Osteoblast (primary cell): ENCODE measurements at regions not wholly inside any gene's neighbourhood (a gene's known extent, or its start where the extent isn't known, plus 50 kb on each side); places are given as distances from the start of the nearest gene placed in this dataset.
A peak's percentile ranks its signal among the peaks of the same experiment; 100 is the strongest.
"Not testable (repeated sequence)": the region's sequence is repeated elsewhere in the genome, so short reads cannot be mapped to it uniquely, and the experiment has no call there.

Experiments used
- DNase-seq: peaks from one replicate; pipeline ENCODE4 v3.0.0; 2011; ENCODE audit warnings: low spot score, mixed read lengths; ENCODE audit not compliant: insufficient read length; ENCODE audit errors: missing footprints
- H2AFZ ChIP-seq: 2 replicates; pipeline ENCODE4 v1.6.0; 2011; ENCODE audit warnings: mild to moderate bottlenecking, low read length
- H3K27ac ChIP-seq: 2 replicates; pipeline ENCODE4 v1.5.1; 2011; ENCODE audit warnings: mild to moderate bottlenecking, low read depth, low read length, moderate library complexity
- H3K27me3 ChIP-seq: 2 replicates; pipeline ENCODE4 v1.6.0; 2012; ENCODE audit warnings: mild to moderate bottlenecking, control low read depth, inconsistent platforms, low read length, moderate library complexity; ENCODE audit not compliant: insufficient read depth
- H3K36me3 ChIP-seq: 2 replicates; pipeline ENCODE4 v1.5.1; 2011; ENCODE audit warnings: mild to moderate bottlenecking, low read length, control low read depth, moderate library complexity; ENCODE audit not compliant: insufficient read depth
- H3K4me1 ChIP-seq: 2 replicates; pipeline ENCODE4 v1.5.1; 2011; ENCODE audit warnings: mild to moderate bottlenecking, low read length, control low read depth, moderate library complexity; ENCODE audit not compliant: insufficient read depth
- H3K4me2 ChIP-seq: 2 replicates; pipeline ENCODE4 v1.6.0; 2011; ENCODE audit warnings: mild to moderate bottlenecking, low read length; ENCODE audit not compliant: insufficient read depth
- H3K4me3 ChIP-seq: fragments of 200-600 bp; sonication (generic); 3 replicates; pipeline ENCODE4 v1.5.1; 2012; ENCODE audit warnings: mild to moderate bottlenecking, low read length, inconsistent platforms; ENCODE audit not compliant: insufficient read depth
- H3K79me2 ChIP-seq: 2 replicates; pipeline ENCODE4 v1.6.0; 2012; ENCODE audit warnings: mild to moderate bottlenecking, low read length, control low read depth, inconsistent platforms; ENCODE audit not compliant: insufficient read depth
- H3K9me3 ChIP-seq: 2 replicates; pipeline ENCODE4 v1.5.1; 2011; ENCODE audit warnings: low read depth, low read length, control low read depth
- H4K20me1 ChIP-seq: 2 replicates; pipeline ENCODE4 v1.6.0; 2012; ENCODE audit warnings: mild to moderate bottlenecking, low read length, control low read depth; ENCODE audit not compliant: insufficient read depth
- TF ChIP-seq, protein P1 (sequence below): IDR thresholded peaks from 2 replicates; pipeline ENCODE4 v1.5.1; 2011; ENCODE audit warnings: mild to moderate bottlenecking, low read depth, low read length, moderate library complexity; ENCODE audit errors: extremely low read depth

GRCh38 chr2:16755442-16755841 lies 89.8 kb upstream of the CYRIA start:
- Histone ChIP-seq H3K4me3 (no peak overlapping the region), H2AFZ (no peak overlapping the region), H3K79me2 (no peaks in the 10 kb centered on the region), H3K36me3 (no peaks in the 10 kb centered on the region), H3K4me2 (no peak overlapping the region), H3K4me1 (no peaks in the 10 kb centered on the region), H3K27me3 (no peaks in the 10 kb centered on the region), H3K27ac (no peak overlapping the region), H4K20me1 (no peaks in the 10 kb centered on the region), H3K9me3 (no peaks in the 10 kb centered on the region)
- DNase-seq = peak; percentile 37
- TF ChIP-seq, protein P1, sequence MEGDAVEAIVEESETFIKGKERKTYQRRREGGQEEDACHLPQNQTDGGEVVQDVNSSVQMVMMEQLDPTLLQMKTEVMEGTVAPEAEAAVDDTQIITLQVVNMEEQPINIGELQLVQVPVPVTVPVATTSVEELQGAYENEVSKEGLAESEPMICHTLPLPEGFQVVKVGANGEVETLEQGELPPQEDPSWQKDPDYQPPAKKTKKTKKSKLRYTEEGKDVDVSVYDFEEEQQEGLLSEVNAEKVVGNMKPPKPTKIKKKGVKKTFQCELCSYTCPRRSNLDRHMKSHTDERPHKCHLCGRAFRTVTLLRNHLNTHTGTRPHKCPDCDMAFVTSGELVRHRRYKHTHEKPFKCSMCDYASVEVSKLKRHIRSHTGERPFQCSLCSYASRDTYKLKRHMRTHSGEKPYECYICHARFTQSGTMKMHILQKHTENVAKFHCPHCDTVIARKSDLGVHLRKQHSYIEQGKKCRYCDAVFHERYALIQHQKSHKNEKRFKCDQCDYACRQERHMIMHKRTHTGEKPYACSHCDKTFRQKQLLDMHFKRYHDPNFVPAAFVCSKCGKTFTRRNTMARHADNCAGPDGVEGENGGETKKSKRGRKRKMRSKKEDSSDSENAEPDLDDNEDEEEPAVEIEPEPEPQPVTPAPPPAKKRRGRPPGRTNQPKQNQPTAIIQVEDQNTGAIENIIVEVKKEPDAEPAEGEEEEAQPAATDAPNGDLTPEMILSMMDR = no peak

- H3K27me3 ChIP-seq, H4K20me1 ChIP-seq, H2AFZ ChIP-seq, H3K79me2 ChIP-seq, H3K4me2 ChIP-seq, DNase-seq, H3K27ac ChIP-seq, H3K9me3 ChIP-seq, H3K4me1 ChIP-seq, H3K4me3 ChIP-seq, H3K36me3 ChIP-seq: not testable (repeated sequence)
These were observed 87.4 kb upstream of the CYRIA start for GRCh38 chr2:16753025-16753424.

DNA sequence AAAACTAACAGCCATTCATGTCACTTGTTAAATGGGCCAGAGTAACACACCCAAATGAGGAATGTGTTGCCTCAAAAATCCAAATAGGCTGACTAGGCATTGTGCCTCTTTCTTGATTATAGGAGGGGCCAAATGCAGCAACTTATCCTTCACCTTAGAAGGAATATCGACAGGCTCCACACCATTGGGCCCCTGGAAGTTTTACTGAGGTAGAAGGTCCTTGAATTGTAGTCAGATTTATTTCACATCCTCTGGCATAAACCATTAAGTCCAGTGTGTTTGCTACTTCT lies 85.2 kb upstream of the CYRIA start:
- not testable (repeated sequence) for H3K4me1 ChIP-seq, H3K36me3 ChIP-seq, DNase-seq, H3K4me2 ChIP-seq, H3K79me2 ChIP-seq, H3K4me3 ChIP-seq, H3K27me3 ChIP-seq, H3K27ac ChIP-seq, H2AFZ ChIP-seq, H3K9me3 ChIP-seq, H4K20me1 ChIP-seq

GRCh38 chr2:16750175-16750924 lies 84.7 kb upstream of the CYRIA start:
- TF ChIP-seq, protein P1 = no peak
- no peaks in the 10 kb centered on the region for H3K36me3 ChIP-seq

GRCh38 chr2:16748511-16749266 lies 83.1 kb upstream of the CYRIA start:
- not testable (repeated sequence) for H4K20me1 ChIP-seq, H3K4me3 ChIP-seq, DNase-seq, H3K4me1 ChIP-seq, H3K79me2 ChIP-seq, H3K36me3 ChIP-seq, H2AFZ ChIP-seq, H3K4me2 ChIP-seq, H3K27ac ChIP-seq, H3K9me3 ChIP-seq, H3K27me3 ChIP-seq

More at GRCh38 chr2:16750175-16750924, 84.7 kb upstream of the CYRIA start:
- no peak overlapping the region for H3K4me3 ChIP-seq
- H3K79me2 ChIP-seq = no peaks in the 10 kb centered on the region
- H4K20me1 ChIP-seq = no peaks in the 10 kb centered on the region
- no peaks in the 10 kb centered on the region for H3K4me1 ChIP-seq
- no peak overlapping the region for H2AFZ ChIP-seq
- DNase-seq = no peak
- H3K9me3 ChIP-seq = no peaks in the 10 kb centered on the region
- no peak overlapping the region for H3K4me2 ChIP-seq
- no peak overlapping the region for H3K27ac ChIP-seq
- no peaks in the 10 kb centered on the region for H3K27me3 ChIP-seq
